ENCODE measurements at regions not wholly inside any gene's neighbourhood (a gene's known extent, or its start where the extent isn't known, plus 50 kb on each side); places are given as distances from the start of the nearest gene placed in this dataset.

GRCh38 chr14:62592877-62593276, 452.4 kb downstream of the KCNH5 start:
- TF ChIP-seq CTCF (IDR thresholded peaks at IDR 0.05): no peak
- TF ChIP-seq ZFX (IDR thresholded peaks at IDR 0.05; ENCODE audit: borderline replicate concordance): no peak

Measured in 22Rv1 (cell line).